Psoas muscle (tissue), 7 donors: ENCODE measurements at regions not wholly inside any gene's neighbourhood (a gene's known extent, or its start where the extent isn't known, plus 50 kb on each side); places are given as distances from the start of the nearest gene placed in this dataset.

Source experiments
- ATAC-seq, 4 donors: fragments of 200-7000 bp; cut with Tn5 transposase; one replicate each; pipeline ENCODE4 v1.9.1; 2020; ENCODE audit warnings: moderate library complexity in 3 of 4, mild to moderate bottlenecking in 2 of 4
- DNase-seq, 2 donors: peaks; one replicate each; pipeline ENCODE4 v3.0.0-alpha.2; 2020
- H3K27ac ChIP-seq: fragments of 200-600 bp; one replicate; pipeline ENCODE4 v1.8.0; 2022
- H3K27me3 ChIP-seq, 3 donors: fragments of 200-600 bp in 1 of 3; one replicate each; pipeline versions ENCODE4 v1.6.1 to v1.8.0; 2013 to 2022; ENCODE audit warnings: low read length in 2 of 3, mild to moderate bottlenecking in 2 of 3, moderate library complexity in 1 of 3; ENCODE audit not compliant: insufficient read depth in 3 of 3
- H3K36me3 ChIP-seq, 2 donors: fragments of 200-600 bp in 1 of 2; one replicate each; pipeline versions ENCODE4 v1.6.1 to v1.8.0; 2013 to 2022; ENCODE audit warnings: low read depth in 1 of 2, mild to moderate bottlenecking in 1 of 2, moderate library complexity in 1 of 2; ENCODE audit not compliant: insufficient read depth in 1 of 2
- H3K4me1 ChIP-seq: fragments of 200-600 bp; one replicate; pipeline ENCODE4 v1.8.0; 2022
- H3K4me3 ChIP-seq: fragments of 200-600 bp; one replicate; pipeline ENCODE4 v1.8.0; 2022; ENCODE audit warnings: mild to moderate bottlenecking
- H3K9me3 ChIP-seq: fragments of 200-600 bp; one replicate; pipeline ENCODE4 v1.8.0; 2022
- WGBS, 3 donors: extraction: QIAGEN DNeasy Blood & Tissue Kit; methylation state at CpG; one replicate each; pipeline versions ENCODE4 v1.1.6 to v1.1.7; 2013; 5-methylcytosine and 5-hydroxymethylcytosine counted together
- intact Hi-C, 2 donors: fragments of 100-400 bp; cut with DNase I; formaldehyde crosslinking; loops; one replicate each; pipeline versions ENCODE4 v1.11.0 to v1.14.2; 2022
- TF ChIP-seq, protein P1 (sequence below): fragments of 200-600 bp; IDR thresholded peaks from one replicate; pipeline ENCODE4 v1.8.0; 2022; ENCODE audit warnings: antibody characterized with exemption
- donor health status: healthy with polysubstance abuse.
- donor health status: DM: no; HTN: no; CAD: no; lungs with moderate emphysema.
- donor health status: Bipolar disorder and iron deficiency.
- donor health status: healthy.
- donor health status: DM: yes; HTN: yes; CAD: no.
- donor health status: DM: no; HTN: no; CAD: no.
- donor health status: DM: yes; HTN: yes; CAD: no.

DNA sequence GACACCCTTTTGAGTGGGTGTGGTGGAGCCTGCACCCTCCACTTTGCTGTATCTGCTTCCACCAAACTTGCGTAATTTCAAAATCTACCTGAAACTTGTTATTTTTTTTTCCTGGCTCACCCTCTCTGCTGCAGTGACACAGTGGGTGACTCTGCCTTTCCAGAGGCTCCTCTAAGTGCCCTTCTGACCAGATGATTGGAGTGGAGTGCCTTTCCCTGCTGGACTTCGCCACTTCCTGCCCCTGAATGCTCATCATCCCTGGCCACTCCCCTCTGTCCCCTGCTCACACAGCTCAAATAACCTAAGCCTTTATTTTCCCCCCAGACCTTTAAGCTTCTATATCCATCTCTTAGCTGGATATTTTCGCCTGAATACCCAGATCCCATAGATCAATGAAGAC is 777.5 kb upstream of the ID2 start:
- no peak overlapping the region for H3K27ac ChIP-seq
- TF ChIP-seq, protein P1, sequence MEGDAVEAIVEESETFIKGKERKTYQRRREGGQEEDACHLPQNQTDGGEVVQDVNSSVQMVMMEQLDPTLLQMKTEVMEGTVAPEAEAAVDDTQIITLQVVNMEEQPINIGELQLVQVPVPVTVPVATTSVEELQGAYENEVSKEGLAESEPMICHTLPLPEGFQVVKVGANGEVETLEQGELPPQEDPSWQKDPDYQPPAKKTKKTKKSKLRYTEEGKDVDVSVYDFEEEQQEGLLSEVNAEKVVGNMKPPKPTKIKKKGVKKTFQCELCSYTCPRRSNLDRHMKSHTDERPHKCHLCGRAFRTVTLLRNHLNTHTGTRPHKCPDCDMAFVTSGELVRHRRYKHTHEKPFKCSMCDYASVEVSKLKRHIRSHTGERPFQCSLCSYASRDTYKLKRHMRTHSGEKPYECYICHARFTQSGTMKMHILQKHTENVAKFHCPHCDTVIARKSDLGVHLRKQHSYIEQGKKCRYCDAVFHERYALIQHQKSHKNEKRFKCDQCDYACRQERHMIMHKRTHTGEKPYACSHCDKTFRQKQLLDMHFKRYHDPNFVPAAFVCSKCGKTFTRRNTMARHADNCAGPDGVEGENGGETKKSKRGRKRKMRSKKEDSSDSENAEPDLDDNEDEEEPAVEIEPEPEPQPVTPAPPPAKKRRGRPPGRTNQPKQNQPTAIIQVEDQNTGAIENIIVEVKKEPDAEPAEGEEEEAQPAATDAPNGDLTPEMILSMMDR, result no peak
- intact Hi-C loops, result no loop called here
- no peaks in the 10 kb centered on the region for H3K27me3 ChIP-seq
- 79 to 81% (median 79%) methylated on average over 3 of the region's 3 CpGs for WGBS, 3 donors
- H3K9me3 ChIP-seq, result no peaks in the 10 kb centered on the region
- no peak for DNase-seq
- no peak for ATAC-seq
- H3K4me1 ChIP-seq, result no peaks in the 10 kb centered on the region
- H3K4me3 ChIP-seq, result no peak overlapping the region
- no peaks in the 10 kb centered on the region for H3K36me3 ChIP-seq

DNA sequence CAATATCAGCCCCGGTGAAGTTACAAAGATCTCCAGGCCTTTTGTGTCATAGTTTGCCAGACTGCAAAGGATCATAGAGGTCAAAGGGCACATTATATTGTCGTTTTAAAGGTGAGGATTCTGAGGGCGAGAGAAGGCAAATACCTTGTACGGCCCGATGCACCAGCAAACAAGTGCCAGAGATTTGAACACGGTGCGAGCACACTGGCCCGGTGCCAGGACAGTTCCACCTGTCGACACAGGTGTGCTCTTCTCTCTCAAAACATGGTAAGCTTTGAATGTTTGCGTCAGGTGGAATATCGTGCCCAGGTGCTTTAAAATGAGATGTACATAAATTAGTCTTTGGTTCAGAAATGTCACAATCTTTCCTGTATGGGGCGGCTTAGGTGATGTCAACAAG is 776.1 kb upstream of the ID2 start:
- no peaks in the 10 kb centered on the region for H3K4me1 ChIP-seq
- ATAC-seq (no peak), DNase-seq (no peak)
- no peaks in the 10 kb centered on the region for H3K9me3 ChIP-seq
- H3K4me3 ChIP-seq, result no peak overlapping the region
- H3K36me3 ChIP-seq, result no peaks in the 10 kb centered on the region
- WGBS, 3 donors, result 76 to 80% (median 78%) methylated on average over 12 of the region's 12 CpGs
- TF ChIP-seq, protein P1, result no peak
- intact Hi-C loops, result no loop called here
- H3K27me3 ChIP-seq, result no peaks in the 10 kb centered on the region
- H3K27ac ChIP-seq, result no peak overlapping the region

DNA sequence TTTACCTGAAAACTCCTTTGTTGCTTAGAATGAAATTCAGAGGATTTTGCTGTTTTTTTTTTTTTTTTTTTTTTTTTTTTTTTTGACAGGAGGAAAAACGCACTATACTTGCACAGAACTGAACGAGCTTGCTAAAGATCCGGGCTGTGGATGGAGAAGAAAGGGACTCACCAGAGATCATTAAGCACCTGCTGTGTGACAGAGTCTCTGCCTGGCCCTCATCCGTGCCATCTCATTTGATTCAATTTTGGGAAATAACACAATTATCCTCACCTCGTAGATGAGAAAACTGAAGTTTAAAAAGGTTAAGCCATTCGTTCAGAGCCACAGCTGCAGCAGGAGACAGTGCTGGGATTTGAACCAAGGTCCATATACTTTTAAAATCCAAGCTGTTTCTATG is 775.4 kb upstream of the ID2 start:
- no peak overlapping the region for H3K27ac ChIP-seq
- no peaks in the 10 kb centered on the region for H3K27me3 ChIP-seq
- H3K4me1 ChIP-seq, result no peaks in the 10 kb centered on the region
- intact Hi-C loops, result no loop called here
- TF ChIP-seq, protein P1, result no peak
- 57 to 72% (median 60%) methylated on average over 6 of the region's 6 CpGs for WGBS, 3 donors
- DNase-seq (no peak), ATAC-seq (no peak)
- H3K4me3 ChIP-seq, result no peak overlapping the region
- no peaks in the 10 kb centered on the region for H3K36me3 ChIP-seq
- no peaks in the 10 kb centered on the region for H3K9me3 ChIP-seq

DNA sequence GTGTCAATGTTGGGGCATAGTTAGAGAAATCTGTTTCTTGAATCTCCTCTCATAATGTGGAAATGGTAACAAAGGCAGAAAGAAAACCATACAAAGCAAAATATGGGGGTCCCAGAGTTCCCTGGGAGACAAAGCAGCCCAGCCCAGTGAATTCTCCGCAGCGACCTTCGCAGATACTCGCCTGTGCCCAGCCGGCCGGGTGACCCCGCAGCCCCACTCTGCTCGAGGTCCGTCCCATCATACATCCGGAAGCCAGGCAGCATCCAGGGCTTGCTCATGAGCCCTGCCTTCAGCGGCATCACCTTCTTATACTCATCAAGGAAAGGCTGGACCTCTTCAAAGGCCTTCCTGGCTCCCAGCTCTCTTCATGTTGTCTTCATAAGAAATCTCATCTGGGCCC is 774.8 kb upstream of the ID2 start:
- TF ChIP-seq, protein P1, result no peak
- ATAC-seq (no peak), DNase-seq (no peak)
- Histone ChIP-seq H3K27me3 (no peaks in the 10 kb centered on the region), H3K36me3 (no peaks in the 10 kb centered on the region), H3K4me3 (no peak overlapping the region), H3K9me3 (no peaks in the 10 kb centered on the region), H3K27ac (no peak overlapping the region), H3K4me1 (no peaks in the 10 kb centered on the region)
- WGBS, 3 donors, result 93 to 95% (median 94%) methylated on average over 11 of the region's 11 CpGs
- intact Hi-C loops, result no loop called here

DNA sequence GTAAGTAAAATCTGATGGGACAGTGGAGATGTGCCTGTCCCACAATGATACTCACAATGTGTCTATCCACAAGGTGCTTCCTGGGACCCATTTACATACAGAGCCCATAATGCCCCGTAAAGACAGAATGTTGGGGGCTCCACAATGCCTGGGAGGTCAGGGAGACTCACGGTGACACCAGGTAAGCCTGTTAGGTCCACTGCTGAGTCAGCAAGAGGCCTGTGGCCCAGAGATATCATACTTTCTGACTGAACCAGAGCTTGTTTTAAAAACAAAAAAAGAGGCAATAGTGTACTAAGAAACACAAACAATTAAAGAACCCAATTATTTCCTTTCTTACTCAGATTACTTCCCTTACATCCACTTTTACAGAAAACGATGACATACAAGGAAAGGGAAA is 771.1 kb upstream of the ID2 start:
- intact Hi-C loops, result no loop called here
- H3K36me3 ChIP-seq, result no peaks in the 10 kb centered on the region
- no peak for DNase-seq
- 77 to 84% (median 78%) methylated on average over 3 of the region's 3 CpGs for WGBS, 3 donors
- no peak overlapping the region for H3K4me3 ChIP-seq
- H3K27ac ChIP-seq, result no peak overlapping the region
- TF ChIP-seq, protein P1, result no peak
- H3K27me3 ChIP-seq, result no peaks in the 10 kb centered on the region
- no peaks in the 10 kb centered on the region for H3K9me3 ChIP-seq
- no peak for ATAC-seq
- no peaks in the 10 kb centered on the region for H3K4me1 ChIP-seq
